ENCODE measurements at regions not wholly inside any gene's neighbourhood (a gene's known extent, or its start where the extent isn't known, plus 50 kb on each side); places are given as distances from the start of the nearest gene placed in this dataset.

GRCh38 chr3:145176907-145177306, 984.1 kb downstream of the PLOD2 start:
- H3K4me3 ChIP-seq (ENCODE audit: low read depth, low read length), result no peak overlapping the region
- H3K36me3 ChIP-seq (ENCODE audit: insufficient read depth), result no peaks in the 10 kb centered on the region
- no peak for DNase-seq (ENCODE audit: extremely low spot score)
- WGBS, result 65% methylated on average over 2 of the region's 2 CpGs
- H3K27ac ChIP-seq (ENCODE audit: low read depth), result no peak overlapping the region
- no peaks in the 10 kb centered on the region for H3K4me1 ChIP-seq (ENCODE audit: insufficient read depth)

GRCh38 chr3:145177828-145178227, 983.2 kb downstream of the PLOD2 start:
- DNase-seq (ENCODE audit: extremely low spot score), result no peak
- Histone ChIP-seq H3K4me3 (ENCODE audit: low read depth, low read length) (no peak overlapping the region), H3K27ac (ENCODE audit: low read depth) (no peak overlapping the region), H3K4me1 (ENCODE audit: insufficient read depth) (no peaks in the 10 kb centered on the region), H3K36me3 (ENCODE audit: insufficient read depth) (no peaks in the 10 kb centered on the region)
- 64% methylated on average over 2 of the region's 2 CpGs for WGBS

- 27% methylated on average over 4 of the region's 4 CpGs for WGBS
- no peaks in the 10 kb centered on the region for H3K4me1 ChIP-seq (ENCODE audit: insufficient read depth)
- DNase-seq (ENCODE audit: extremely low spot score), result no peak
- H3K27ac ChIP-seq (ENCODE audit: low read depth), result no peak overlapping the region
- H3K36me3 ChIP-seq (ENCODE audit: insufficient read depth), result no peaks in the 10 kb centered on the region
- no peak overlapping the region for H3K4me3 ChIP-seq (ENCODE audit: low read depth, low read length)
Measured at GRCh38 chr3:145182196-145182911, 978.6 kb downstream of the PLOD2 start.

- 69% methylated on average over 3 of the region's 3 CpGs for WGBS
Measured at GRCh38 chr3:145183261-145183660, 977.7 kb downstream of the PLOD2 start.

GRCh38 chr3:145188079-145188770, 972.8 kb downstream of the PLOD2 start:
- H3K4me3 ChIP-seq (ENCODE audit: low read depth, low read length), result no peak overlapping the region
- H3K27ac ChIP-seq (ENCODE audit: low read depth), result no peak overlapping the region
- H3K4me1 ChIP-seq (ENCODE audit: insufficient read depth), result no peaks in the 10 kb centered on the region
- no peak for DNase-seq (ENCODE audit: extremely low spot score)
- WGBS, result 92% methylated on average over 2 of the region's 2 CpGs
- H3K36me3 ChIP-seq (ENCODE audit: insufficient read depth), result no peaks in the 10 kb centered on the region

More at GRCh38 chr3:145183261-145183660, 977.7 kb downstream of the PLOD2 start:
- Histone ChIP-seq H3K27ac (ENCODE audit: low read depth) (no peak overlapping the region), H3K4me1 (ENCODE audit: insufficient read depth) (no peaks in the 10 kb centered on the region), H3K4me3 (ENCODE audit: low read depth, low read length) (no peak overlapping the region), H3K36me3 (ENCODE audit: insufficient read depth) (no peaks in the 10 kb centered on the region)
- no peak for DNase-seq (ENCODE audit: extremely low spot score)

GRCh38 chr3:145190138-145190537, 970.8 kb downstream of the PLOD2 start:
- WGBS, result 94% methylated on average over 2 of the region's 2 CpGs

GRCh38 chr3:145190761-145191160, 970.2 kb downstream of the PLOD2 start:
- no peak for DNase-seq (ENCODE audit: extremely low spot score)
- no peaks in the 10 kb centered on the region for H3K4me1 ChIP-seq (ENCODE audit: insufficient read depth)
- no peak overlapping the region for H3K27ac ChIP-seq (ENCODE audit: low read depth)
- no peaks in the 10 kb centered on the region for H3K36me3 ChIP-seq (ENCODE audit: insufficient read depth)
- WGBS, result 91% methylated on average over 1 of the region's 1 CpG
- no peak overlapping the region for H3K4me3 ChIP-seq (ENCODE audit: low read depth, low read length)

More at GRCh38 chr3:145190138-145190537, 970.8 kb downstream of the PLOD2 start:
- no peak overlapping the region for H3K27ac ChIP-seq (ENCODE audit: low read depth)
- DNase-seq (ENCODE audit: extremely low spot score), result no peak
- H3K4me1 ChIP-seq (ENCODE audit: insufficient read depth), result no peaks in the 10 kb centered on the region
- H3K4me3 ChIP-seq (ENCODE audit: low read depth, low read length), result no peak overlapping the region
- H3K36me3 ChIP-seq (ENCODE audit: insufficient read depth), result no peaks in the 10 kb centered on the region

- WGBS, result 81% methylated on average over 1 of the region's 1 CpG
- H3K4me3 ChIP-seq (ENCODE audit: low read depth, low read length), result no peak overlapping the region
- no peak for DNase-seq (ENCODE audit: extremely low spot score)
- no peaks in the 10 kb centered on the region for H3K4me1 ChIP-seq (ENCODE audit: insufficient read depth)
- H3K36me3 ChIP-seq (ENCODE audit: insufficient read depth), result no peaks in the 10 kb centered on the region
- no peak overlapping the region for H3K27ac ChIP-seq (ENCODE audit: low read depth)
Measured at GRCh38 chr3:145191543-145191942, 969.4 kb downstream of the PLOD2 start.

GRCh38 chr3:145197051-145197820, 963.7 kb downstream of the PLOD2 start:
- H3K27ac ChIP-seq (ENCODE audit: low read depth), result no peak overlapping the region
- H3K4me3 ChIP-seq (ENCODE audit: low read depth, low read length), result no peak overlapping the region
- 64% methylated on average over 1 of the region's 1 CpG for WGBS
- H3K36me3 ChIP-seq (ENCODE audit: insufficient read depth), result no peaks in the 10 kb centered on the region
- H3K4me1 ChIP-seq (ENCODE audit: insufficient read depth), result no peaks in the 10 kb centered on the region
- no peak for DNase-seq (ENCODE audit: extremely low spot score)

GRCh38 chr3:145197821-145198220, 963.2 kb downstream of the PLOD2 start:
- no peak overlapping the region for H3K4me3 ChIP-seq (ENCODE audit: low read depth, low read length)
- WGBS, result 92% methylated on average over 1 of the region's 1 CpG
- no peak for DNase-seq (ENCODE audit: extremely low spot score)
- H3K4me1 ChIP-seq (ENCODE audit: insufficient read depth), result no peaks in the 10 kb centered on the region
- H3K27ac ChIP-seq (ENCODE audit: low read depth), result no peak overlapping the region
- H3K36me3 ChIP-seq (ENCODE audit: insufficient read depth), result no peaks in the 10 kb centered on the region

GRCh38 chr3:145209561-145209960, 951.4 kb downstream of the PLOD2 start:
- no peaks in the 10 kb centered on the region for H3K4me1 ChIP-seq (ENCODE audit: insufficient read depth)
- DNase-seq (ENCODE audit: extremely low spot score), result no peak
- H3K4me3 ChIP-seq (ENCODE audit: low read depth, low read length), result no peak overlapping the region
- H3K27ac ChIP-seq (ENCODE audit: low read depth), result no peak overlapping the region
- whole genome bisulfite sequencing, result 32% methylated on average over 5 of the region's 5 CpGs
- no peaks in the 10 kb centered on the region for H3K36me3 ChIP-seq (ENCODE audit: insufficient read depth)

GRCh38 chr3:145219355-145220235, 941.4 kb downstream of the PLOD2 start:
- Histone ChIP-seq H3K4me3 (ENCODE audit: low read depth, low read length) (no peak overlapping the region), H3K4me1 (ENCODE audit: insufficient read depth) (no peaks in the 10 kb centered on the region), H3K36me3 (ENCODE audit: insufficient read depth) (no peaks in the 10 kb centered on the region), H3K27ac (ENCODE audit: low read depth) (no peak overlapping the region)
- no peak for DNase-seq (ENCODE audit: extremely low spot score)
- WGBS, result 63% methylated on average over 5 of the region's 5 CpGs

- WGBS, result 84% methylated on average over 1 of the region's 1 CpG
- Histone ChIP-seq H3K4me1 (ENCODE audit: insufficient read depth) (no peaks in the 10 kb centered on the region), H3K4me3 (ENCODE audit: low read depth, low read length) (no peak overlapping the region), H3K36me3 (ENCODE audit: insufficient read depth) (no peaks in the 10 kb centered on the region), H3K27ac (ENCODE audit: low read depth) (no peak overlapping the region)
- no peak for DNase-seq (ENCODE audit: extremely low spot score)
Measured at GRCh38 chr3:145224886-145225285, 936.1 kb downstream of the PLOD2 start.

All from urinary bladder (tissue), 3 donors.